ENCODE measurements at regions not wholly inside any gene's neighbourhood (a gene's known extent, or its start where the extent isn't known, plus 50 kb on each side); places are given as distances from the start of the nearest gene placed in this dataset.

GRCh38 chr14:42848652-42849051 is 1242.0 kb downstream of the LRFN5 start:
- TF ChIP-seq CTCF (IDR thresholded peaks at IDR 0.05; ENCODE audit: extremely low read depth in 1 of 2, insufficient read depth in 1 of 2, low read depth in 1 of 2, low read length in 2 of 2) (no peak), POLR2A (IDR thresholded peaks at IDR 0.05; ENCODE audit: low read depth, low read length) (no peak), POLR2AphosphoS5 (IDR thresholded peaks at IDR 0.05; ENCODE audit: insufficient read depth, low read depth, low read length) (no peak), MAX (IDR thresholded peaks at IDR 0.05; ENCODE audit: insufficient read depth, insufficient read length) (no peak), EZH2 (IDR thresholded peaks at IDR 0.05; ENCODE audit: borderline replicate concordance, low read depth, low read length, severe bottlenecking) (no peak), MYC (IDR thresholded peaks at IDR 0.05; ENCODE audit: low read depth, low read length) (no peak), GATA2 (IDR thresholded peaks at IDR 0.05; ENCODE audit: insufficient read depth, insufficient read length, low read depth, low read length) (no peak), JUN (IDR thresholded peaks at IDR 0.05; ENCODE audit: borderline replicate concordance, insufficient read depth, insufficient read length, low read depth) (no peak)

Measured in endothelial cell of umbilical vein (primary cell).